Bronchial epithelial cell (primary cell): ENCODE measurements at regions not wholly inside any gene's neighbourhood (a gene's known extent, or its start where the extent isn't known, plus 50 kb on each side); places are given as distances from the start of the nearest gene placed in this dataset.
A peak's percentile ranks its signal among the peaks of the same experiment; 100 is the strongest.

Experiments
- DNase-seq: peaks from one replicate; pipeline ENCODE4 v3.0.0-alpha.2; 2010; ENCODE audit warnings: low read depth
- FAIRE-seq: peaks from 2 replicates; lab custom pipeline; 2011; peaks lifted over from hg19 to GRCh38; lab: Jason Lieb, UNC
- H3K27me3 ChIP-seq: 2 replicates; pipeline ENCODE4 v1.5.1; 2011; ENCODE audit warnings: low read length; ENCODE audit not compliant: control insufficient read depth, insufficient read depth
- H3K36me3 ChIP-seq: 2 replicates; pipeline ENCODE4 v1.5.1; 2011; ENCODE audit warnings: low read length; ENCODE audit not compliant: control insufficient read depth, insufficient read depth
- H3K4me3 ChIP-seq: 2 replicates; pipeline ENCODE4 v1.5.1; 2011; ENCODE audit warnings: mild to moderate bottlenecking, low read depth, low read length, control low read depth
- TF ChIP-seq, protein P1 (sequence below): IDR thresholded peaks from 2 replicates; pipeline ENCODE4 v1.5.1; 2011; ENCODE audit warnings: mild to moderate bottlenecking, moderate library complexity, low read length, control low read depth, inconsistent platforms; ENCODE audit not compliant: insufficient read depth, severe bottlenecking

DNA sequence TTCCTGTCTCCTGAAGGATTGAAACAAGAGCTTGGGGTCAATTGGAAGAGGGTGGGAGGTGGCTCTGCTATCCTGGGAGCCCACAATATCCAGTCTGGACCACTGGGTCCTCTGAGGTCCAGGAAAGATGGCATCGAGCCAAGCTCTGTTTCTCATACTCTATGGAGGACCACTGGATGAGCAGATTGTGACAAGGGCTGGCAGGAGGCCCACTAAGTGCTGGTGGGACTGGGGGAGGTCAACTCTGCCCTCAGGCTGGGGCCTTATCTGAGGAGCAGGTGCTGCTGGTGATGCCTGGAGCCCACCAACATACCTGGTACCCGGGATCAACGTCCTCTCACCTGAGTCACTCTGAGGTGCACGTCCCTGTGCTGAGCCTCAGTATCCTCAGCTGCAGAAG is 142.4 kb downstream of the NDUFA10 start:
- H3K27me3 ChIP-seq, result no peaks in the 10 kb centered on the region
- H3K4me3 ChIP-seq, result no peak overlapping the region
- DNase-seq, result no peak
- H3K36me3 ChIP-seq, result no peaks in the 10 kb centered on the region
- TF ChIP-seq, protein P1, sequence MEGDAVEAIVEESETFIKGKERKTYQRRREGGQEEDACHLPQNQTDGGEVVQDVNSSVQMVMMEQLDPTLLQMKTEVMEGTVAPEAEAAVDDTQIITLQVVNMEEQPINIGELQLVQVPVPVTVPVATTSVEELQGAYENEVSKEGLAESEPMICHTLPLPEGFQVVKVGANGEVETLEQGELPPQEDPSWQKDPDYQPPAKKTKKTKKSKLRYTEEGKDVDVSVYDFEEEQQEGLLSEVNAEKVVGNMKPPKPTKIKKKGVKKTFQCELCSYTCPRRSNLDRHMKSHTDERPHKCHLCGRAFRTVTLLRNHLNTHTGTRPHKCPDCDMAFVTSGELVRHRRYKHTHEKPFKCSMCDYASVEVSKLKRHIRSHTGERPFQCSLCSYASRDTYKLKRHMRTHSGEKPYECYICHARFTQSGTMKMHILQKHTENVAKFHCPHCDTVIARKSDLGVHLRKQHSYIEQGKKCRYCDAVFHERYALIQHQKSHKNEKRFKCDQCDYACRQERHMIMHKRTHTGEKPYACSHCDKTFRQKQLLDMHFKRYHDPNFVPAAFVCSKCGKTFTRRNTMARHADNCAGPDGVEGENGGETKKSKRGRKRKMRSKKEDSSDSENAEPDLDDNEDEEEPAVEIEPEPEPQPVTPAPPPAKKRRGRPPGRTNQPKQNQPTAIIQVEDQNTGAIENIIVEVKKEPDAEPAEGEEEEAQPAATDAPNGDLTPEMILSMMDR, result no peak
- no peak for FAIRE-seq

DNA sequence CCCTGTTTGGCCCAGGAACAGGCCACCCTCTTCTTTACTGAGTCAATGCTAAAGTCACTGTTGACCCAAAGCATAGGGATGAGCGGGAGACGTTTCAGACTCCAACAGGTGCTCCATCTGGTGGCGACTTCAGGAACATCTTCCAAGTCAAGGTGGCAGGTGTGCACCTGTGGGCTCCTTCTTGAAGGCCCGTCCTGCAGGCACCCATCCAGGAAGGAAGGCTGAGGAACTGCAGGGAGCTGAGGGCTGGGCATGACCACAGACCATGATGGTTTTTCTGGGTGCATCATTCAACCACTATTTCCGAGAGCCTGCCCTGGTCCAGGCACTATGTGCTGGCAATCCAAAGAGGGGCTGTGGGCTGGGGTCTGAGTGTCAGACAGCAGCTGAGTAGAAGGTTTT is 142.8 kb downstream of the NDUFA10 start:
- H3K4me3 ChIP-seq, result no peak overlapping the region
- no peaks in the 10 kb centered on the region for H3K27me3 ChIP-seq
- H3K36me3 ChIP-seq, result no peaks in the 10 kb centered on the region
- FAIRE-seq (no peak), DNase-seq (peak; percentile 23)
- TF ChIP-seq, protein P1, result peak; percentile 63

DNA sequence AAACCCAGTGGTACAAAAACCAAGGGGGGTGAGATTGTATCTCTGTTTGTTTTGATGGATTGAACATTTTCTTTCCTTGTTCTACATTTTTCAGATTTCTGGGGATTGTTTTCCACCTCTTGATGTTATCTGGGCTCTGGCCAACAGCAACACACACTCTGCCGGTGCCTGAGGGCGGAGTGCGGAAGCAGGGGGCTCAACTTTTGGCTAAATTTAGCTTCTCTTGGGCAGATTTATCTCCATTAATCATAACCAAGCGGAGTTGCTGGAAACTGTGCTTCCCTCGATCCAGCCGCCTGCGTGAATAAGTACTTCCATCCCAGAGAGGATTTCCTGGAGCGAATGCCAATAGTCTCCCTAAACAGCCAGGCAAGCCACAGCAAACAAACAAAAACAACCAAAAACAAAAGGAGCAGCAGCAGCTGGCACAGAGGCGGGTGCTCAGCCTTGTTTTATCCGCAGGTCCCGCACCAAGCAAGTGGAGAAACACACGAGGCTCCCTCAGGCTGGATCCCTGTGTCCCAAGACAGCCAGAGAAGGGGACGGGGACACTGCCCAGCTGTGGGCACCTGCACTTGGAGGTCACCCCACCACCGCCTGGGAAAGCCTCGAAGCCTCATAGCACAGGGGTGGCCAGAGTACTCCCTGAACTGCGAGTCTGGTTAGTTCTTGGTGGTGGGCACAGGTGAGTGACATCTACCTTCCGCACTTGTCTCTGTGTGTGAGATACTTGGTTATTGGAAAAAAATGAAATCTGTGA is 143.4 kb downstream of the NDUFA10 start:
- no peak for FAIRE-seq
- H3K27me3 ChIP-seq, result no peaks in the 10 kb centered on the region
- H3K36me3 ChIP-seq, result no peaks in the 10 kb centered on the region
- DNase-seq, result no peak
- TF ChIP-seq, protein P1, result no peak
- no peak overlapping the region for H3K4me3 ChIP-seq

DNA sequence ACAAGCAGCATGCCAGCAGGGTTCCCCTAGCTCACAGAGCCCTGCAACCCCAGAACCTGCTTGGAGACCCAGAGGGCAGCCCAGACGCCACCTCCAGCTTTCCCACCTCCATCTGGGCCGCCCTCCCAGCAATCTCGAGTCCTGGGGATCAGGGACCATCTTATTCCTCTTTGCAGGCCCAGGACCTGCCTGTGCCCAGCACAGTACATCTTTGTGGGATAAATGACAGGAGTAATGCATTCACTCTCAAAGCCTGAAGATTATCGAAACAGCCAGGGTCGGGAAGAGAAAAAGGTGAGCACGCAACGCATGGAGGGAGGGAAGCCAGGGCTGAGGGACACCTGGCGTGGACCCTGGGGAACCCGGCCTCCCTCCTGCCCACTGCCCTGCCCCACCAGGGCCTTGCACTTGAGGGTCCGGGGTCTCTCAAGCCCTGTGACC is 144.1 kb downstream of the NDUFA10 start:
- no peak for FAIRE-seq
- Histone ChIP-seq H3K36me3 (no peaks in the 10 kb centered on the region), H3K4me3 (no peak overlapping the region), H3K27me3 (no peaks in the 10 kb centered on the region)
- DNase-seq, result no peak
- TF ChIP-seq, protein P1, result no peak

DNA sequence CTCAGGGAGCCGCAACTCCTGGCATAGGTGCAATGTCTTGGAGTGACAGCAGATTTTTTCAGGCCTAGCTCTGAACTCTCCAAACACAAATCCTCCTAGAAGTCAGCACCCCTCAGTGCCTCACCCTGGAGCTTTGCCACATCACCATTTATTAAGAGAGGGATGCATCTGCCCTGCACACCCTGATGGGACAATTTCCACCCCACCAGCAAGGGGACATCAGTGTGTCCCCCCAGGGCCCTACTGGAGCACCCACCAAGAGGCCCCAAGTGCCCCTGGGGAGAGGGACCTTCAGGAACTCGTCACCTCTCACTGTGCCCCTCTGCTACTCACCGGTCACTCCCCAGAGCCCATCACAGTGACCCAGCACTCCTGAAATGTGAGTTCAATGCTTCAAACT is 144.7 kb downstream of the NDUFA10 start:
- DNase-seq, result no peak
- TF ChIP-seq, protein P1, result no peak
- no peak overlapping the region for H3K4me3 ChIP-seq
- no peaks in the 10 kb centered on the region for H3K27me3 ChIP-seq
- FAIRE-seq, result no peak
- no peaks in the 10 kb centered on the region for H3K36me3 ChIP-seq
